ENCODE measurements at regions not wholly inside any gene's neighbourhood (a gene's known extent, or its start where the extent isn't known, plus 50 kb on each side); places are given as distances from the start of the nearest gene placed in this dataset.

- TF ChIP-seq CTCF (conservative IDR thresholded peaks at IDR 0.05; ENCODE audit: low read length) = no peak
- DNase-seq (ENCODE audit: low read depth) = no peak
- H3K4me3 ChIP-seq (ENCODE audit: low read length) = no peak overlapping the region
Observed at GRCh38 chr15:77737238-77738037, 104.7 kb upstream of the LINGO1 start.

- no peak for DNase-seq (ENCODE audit: low read depth)
- no peak for TF ChIP-seq CTCF (conservative IDR thresholded peaks at IDR 0.05; ENCODE audit: low read length)
- no peak overlapping the region for H3K4me3 ChIP-seq (ENCODE audit: low read length)
Observed at GRCh38 chr15:77734306-77734705, 101.6 kb upstream of the LINGO1 start.

GRCh38 chr15:77733579-77734300 lies 101.0 kb upstream of the LINGO1 start:
- H3K4me3 ChIP-seq (ENCODE audit: low read length) = no peak overlapping the region
- no peak for TF ChIP-seq CTCF (conservative IDR thresholded peaks at IDR 0.05; ENCODE audit: low read length)
- DNase-seq (ENCODE audit: low read depth) = no peak

GRCh38 chr15:77732514-77733335 lies 100.0 kb upstream of the LINGO1 start:
- no peak for DNase-seq (ENCODE audit: low read depth)
- no peak overlapping the region for H3K4me3 ChIP-seq (ENCODE audit: low read length)
- TF ChIP-seq CTCF (conservative IDR thresholded peaks at IDR 0.05; ENCODE audit: low read length) = no peak

- DNase-seq (ENCODE audit: low read depth) = no peak
- H3K4me3 ChIP-seq (ENCODE audit: low read length) = no peak overlapping the region
- no peak for TF ChIP-seq CTCF (conservative IDR thresholded peaks at IDR 0.05; ENCODE audit: low read length)
Observed at GRCh38 chr15:77731945-77732344, 99.2 kb upstream of the LINGO1 start.

- H3K4me3 ChIP-seq (ENCODE audit: low read length) = no peak overlapping the region
- DNase-seq (ENCODE audit: low read depth) = no peak
Observed at GRCh38 chr15:77731067-77731466, 98.4 kb upstream of the LINGO1 start.

More at GRCh38 chr15:77731067-77731466, 98.4 kb upstream of the LINGO1 start:
- TF ChIP-seq CTCF (conservative IDR thresholded peaks at IDR 0.05; ENCODE audit: low read length) = no peak
